ENCODE measurements at regions not wholly inside any gene's neighbourhood (a gene's known extent, or its start where the extent isn't known, plus 50 kb on each side); places are given as distances from the start of the nearest gene placed in this dataset.
A peak's percentile ranks its signal among the peaks of the same experiment; 100 is the strongest.

DNA sequence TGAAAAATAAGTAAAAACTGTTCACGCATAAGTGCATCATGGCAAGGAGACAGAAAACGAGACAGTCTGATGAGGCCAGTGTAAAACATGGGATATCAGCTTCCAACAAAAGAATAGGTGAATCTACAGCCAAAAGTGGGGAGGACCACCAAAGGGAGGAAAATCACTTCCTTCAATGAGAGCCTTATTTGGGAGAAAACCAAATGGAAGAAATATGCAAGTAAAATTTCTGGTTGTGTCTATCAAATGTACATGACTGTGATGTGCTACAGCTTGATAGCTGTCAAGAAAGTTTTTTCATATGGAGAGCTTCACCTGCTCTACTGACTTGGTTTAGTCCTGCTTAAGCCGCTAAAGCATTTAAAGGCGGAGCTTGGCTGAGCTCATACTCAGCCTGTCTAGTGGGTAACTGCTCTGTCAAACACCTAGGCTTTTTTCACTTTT lies 66.2 kb downstream of the MAGEA1 start:
- no peaks in the 10 kb centered on the region for H3K36me3 ChIP-seq (ENCODE audit: insufficient read depth, low read length)
- H3K9ac ChIP-seq (ENCODE audit: low read depth, low read length, poor library complexity, severe bottlenecking): peak overlapping the region; percentile 48
- peak overlapping the region; percentile 66 for H3K4me2 ChIP-seq (ENCODE audit: low read depth, low read length, poor library complexity, severe bottlenecking)
- no peaks in the 10 kb centered on the region for H4K20me1 ChIP-seq (ENCODE audit: insufficient read depth, low read length, poor library complexity, severe bottlenecking)
- H3K9me3 ChIP-seq (ENCODE audit: insufficient read depth, low read depth, low read length): no peaks in the 10 kb centered on the region
- no peaks in the 10 kb centered on the region for H3K27me3 ChIP-seq (ENCODE audit: insufficient read depth, low read length, poor library complexity, severe bottlenecking)
- H2AFZ ChIP-seq (ENCODE audit: low read length): peak overlapping the region; percentile 88
- no peaks in the 10 kb centered on the region for H3K9me2 ChIP-seq (replicated peaks; ENCODE audit: low read depth, low read length)
- H3K4me1 ChIP-seq (ENCODE audit: insufficient read depth, low read length, poor library complexity, severe bottlenecking): peaks cover 10% of the 10 kb centered on the region
- no peaks in the 10 kb centered on the region for H3K79me2 ChIP-seq (ENCODE audit: insufficient read depth, low read length)
- peak overlapping the region; percentile 68 for H3K4me3 ChIP-seq (ENCODE audit: low read length, poor library complexity, severe bottlenecking)
- TF ChIP-seq, protein P1, sequence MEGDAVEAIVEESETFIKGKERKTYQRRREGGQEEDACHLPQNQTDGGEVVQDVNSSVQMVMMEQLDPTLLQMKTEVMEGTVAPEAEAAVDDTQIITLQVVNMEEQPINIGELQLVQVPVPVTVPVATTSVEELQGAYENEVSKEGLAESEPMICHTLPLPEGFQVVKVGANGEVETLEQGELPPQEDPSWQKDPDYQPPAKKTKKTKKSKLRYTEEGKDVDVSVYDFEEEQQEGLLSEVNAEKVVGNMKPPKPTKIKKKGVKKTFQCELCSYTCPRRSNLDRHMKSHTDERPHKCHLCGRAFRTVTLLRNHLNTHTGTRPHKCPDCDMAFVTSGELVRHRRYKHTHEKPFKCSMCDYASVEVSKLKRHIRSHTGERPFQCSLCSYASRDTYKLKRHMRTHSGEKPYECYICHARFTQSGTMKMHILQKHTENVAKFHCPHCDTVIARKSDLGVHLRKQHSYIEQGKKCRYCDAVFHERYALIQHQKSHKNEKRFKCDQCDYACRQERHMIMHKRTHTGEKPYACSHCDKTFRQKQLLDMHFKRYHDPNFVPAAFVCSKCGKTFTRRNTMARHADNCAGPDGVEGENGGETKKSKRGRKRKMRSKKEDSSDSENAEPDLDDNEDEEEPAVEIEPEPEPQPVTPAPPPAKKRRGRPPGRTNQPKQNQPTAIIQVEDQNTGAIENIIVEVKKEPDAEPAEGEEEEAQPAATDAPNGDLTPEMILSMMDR (conservative IDR thresholded peaks at IDR 0.05; ENCODE audit: low read length): no peak
- TF ChIP-seq EZH2phosphoT487 (IDR thresholded peaks at IDR 0.05; ENCODE audit: borderline replicate concordance): no peak
- H3F3A ChIP-seq (ENCODE audit: low read depth): no peaks in the 10 kb centered on the region

DNA sequence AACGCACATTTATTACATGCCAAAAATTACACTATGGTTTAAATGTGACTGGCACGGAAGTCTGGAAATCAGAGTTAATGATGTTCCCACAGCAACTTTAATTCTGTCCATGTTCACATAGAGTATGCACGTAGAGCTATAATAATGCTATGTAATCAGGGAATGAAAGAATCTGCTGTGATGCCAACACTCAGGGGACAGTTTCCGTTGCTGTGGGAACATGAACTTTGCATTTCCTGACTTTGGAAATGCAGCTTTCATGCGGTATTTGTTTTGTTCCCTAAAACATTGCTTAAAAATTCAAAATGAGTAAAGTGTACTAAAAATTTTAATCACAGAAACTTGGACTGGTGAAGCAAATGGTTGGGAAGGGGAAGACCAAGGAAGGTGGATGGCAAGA lies 65.7 kb downstream of the MAGEA1 start:
- Histone ChIP-seq H2AFZ (ENCODE audit: low read length) (peak overlapping the region; percentile 88), H3K9me2 (replicated peaks; ENCODE audit: low read depth, low read length) (no peaks in the 10 kb centered on the region), H3K79me2 (ENCODE audit: insufficient read depth, low read length) (no peaks in the 10 kb centered on the region), H3K9me3 (ENCODE audit: insufficient read depth, low read depth, low read length) (no peaks in the 10 kb centered on the region), H3K4me2 (ENCODE audit: low read depth, low read length, poor library complexity, severe bottlenecking) (peak overlapping the region; percentile 66), H3K4me3 (ENCODE audit: low read length, poor library complexity, severe bottlenecking) (peak overlapping the region; percentile 68), H3K36me3 (ENCODE audit: insufficient read depth, low read length) (no peaks in the 10 kb centered on the region), H3K27me3 (ENCODE audit: insufficient read depth, low read length, poor library complexity, severe bottlenecking) (no peaks in the 10 kb centered on the region), H3F3A (ENCODE audit: low read depth) (no peaks in the 10 kb centered on the region), H3K9ac (ENCODE audit: low read depth, low read length, poor library complexity, severe bottlenecking) (peak overlapping the region; percentile 48), H3K4me1 (ENCODE audit: insufficient read depth, low read length, poor library complexity, severe bottlenecking) (peaks cover 10% of the 10 kb centered on the region), H4K20me1 (ENCODE audit: insufficient read depth, low read length, poor library complexity, severe bottlenecking) (no peaks in the 10 kb centered on the region)
- TF ChIP-seq EZH2phosphoT487 (IDR thresholded peaks at IDR 0.05; ENCODE audit: borderline replicate concordance): no peak
- TF ChIP-seq, protein P1 (conservative IDR thresholded peaks at IDR 0.05; ENCODE audit: low read length): no peak

DNA sequence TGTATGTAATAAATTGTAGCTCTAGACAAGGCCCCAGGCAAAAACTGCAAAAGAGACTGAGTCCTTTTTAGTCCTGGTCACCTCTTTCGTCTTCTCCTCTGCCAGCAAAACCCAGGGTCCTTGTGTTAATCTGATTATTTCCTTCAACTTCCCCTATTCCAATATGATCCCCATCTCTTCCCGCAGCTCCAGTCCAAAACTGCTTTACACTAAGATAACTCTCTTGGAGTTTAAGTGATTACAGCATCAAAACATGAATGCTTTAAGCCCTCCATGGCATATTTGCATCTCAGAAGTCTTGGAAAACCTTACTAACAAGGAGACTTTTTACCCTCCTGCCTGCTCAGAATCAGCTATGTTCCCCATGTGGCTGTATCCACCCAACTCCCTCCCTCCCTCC lies 59.3 kb downstream of the MAGEA1 start:
- no peak for TF ChIP-seq EZH2phosphoT487 (IDR thresholded peaks at IDR 0.05; ENCODE audit: borderline replicate concordance)
- TF ChIP-seq, protein P1 (conservative IDR thresholded peaks at IDR 0.05; ENCODE audit: low read length): no peak
- Histone ChIP-seq H4K20me1 (ENCODE audit: insufficient read depth, low read length, poor library complexity, severe bottlenecking) (no peaks in the 10 kb centered on the region), H3K4me1 (ENCODE audit: insufficient read depth, low read length, poor library complexity, severe bottlenecking) (no peaks in the 10 kb centered on the region), H3K4me3 (ENCODE audit: low read length, poor library complexity, severe bottlenecking) (no peak overlapping the region), H3K27me3 (ENCODE audit: insufficient read depth, low read length, poor library complexity, severe bottlenecking) (no peaks in the 10 kb centered on the region), H3K9ac (ENCODE audit: low read depth, low read length, poor library complexity, severe bottlenecking) (no peak overlapping the region), H3K4me2 (ENCODE audit: low read depth, low read length, poor library complexity, severe bottlenecking) (no peak overlapping the region), H3K79me2 (ENCODE audit: insufficient read depth, low read length) (no peaks in the 10 kb centered on the region), H3K9me2 (replicated peaks; ENCODE audit: low read depth, low read length) (no peaks in the 10 kb centered on the region), H3F3A (ENCODE audit: low read depth) (no peaks in the 10 kb centered on the region), H2AFZ (ENCODE audit: low read length) (no peak overlapping the region), H3K36me3 (ENCODE audit: insufficient read depth, low read length) (no peaks in the 10 kb centered on the region), H3K9me3 (ENCODE audit: insufficient read depth, low read depth, low read length) (no peaks in the 10 kb centered on the region)

Data from Loucy (cell line).